ENCODE measurements at regions not wholly inside any gene's neighbourhood (a gene's known extent, or its start where the extent isn't known, plus 50 kb on each side); places are given as distances from the start of the nearest gene placed in this dataset.

- TF ChIP-seq, protein P1, sequence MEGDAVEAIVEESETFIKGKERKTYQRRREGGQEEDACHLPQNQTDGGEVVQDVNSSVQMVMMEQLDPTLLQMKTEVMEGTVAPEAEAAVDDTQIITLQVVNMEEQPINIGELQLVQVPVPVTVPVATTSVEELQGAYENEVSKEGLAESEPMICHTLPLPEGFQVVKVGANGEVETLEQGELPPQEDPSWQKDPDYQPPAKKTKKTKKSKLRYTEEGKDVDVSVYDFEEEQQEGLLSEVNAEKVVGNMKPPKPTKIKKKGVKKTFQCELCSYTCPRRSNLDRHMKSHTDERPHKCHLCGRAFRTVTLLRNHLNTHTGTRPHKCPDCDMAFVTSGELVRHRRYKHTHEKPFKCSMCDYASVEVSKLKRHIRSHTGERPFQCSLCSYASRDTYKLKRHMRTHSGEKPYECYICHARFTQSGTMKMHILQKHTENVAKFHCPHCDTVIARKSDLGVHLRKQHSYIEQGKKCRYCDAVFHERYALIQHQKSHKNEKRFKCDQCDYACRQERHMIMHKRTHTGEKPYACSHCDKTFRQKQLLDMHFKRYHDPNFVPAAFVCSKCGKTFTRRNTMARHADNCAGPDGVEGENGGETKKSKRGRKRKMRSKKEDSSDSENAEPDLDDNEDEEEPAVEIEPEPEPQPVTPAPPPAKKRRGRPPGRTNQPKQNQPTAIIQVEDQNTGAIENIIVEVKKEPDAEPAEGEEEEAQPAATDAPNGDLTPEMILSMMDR (IDR thresholded peaks at IDR 0.05), result no peak
- TF ChIP-seq EZH2 (IDR thresholded peaks at IDR 0.05), result no peak
Observed at GRCh38 chr7:148515728-148516695, 74.6 kb upstream of the C7orf33 start.
